ENCODE measurements at regions not wholly inside any gene's neighbourhood (a gene's known extent, or its start where the extent isn't known, plus 50 kb on each side); places are given as distances from the start of the nearest gene placed in this dataset.

DNA sequence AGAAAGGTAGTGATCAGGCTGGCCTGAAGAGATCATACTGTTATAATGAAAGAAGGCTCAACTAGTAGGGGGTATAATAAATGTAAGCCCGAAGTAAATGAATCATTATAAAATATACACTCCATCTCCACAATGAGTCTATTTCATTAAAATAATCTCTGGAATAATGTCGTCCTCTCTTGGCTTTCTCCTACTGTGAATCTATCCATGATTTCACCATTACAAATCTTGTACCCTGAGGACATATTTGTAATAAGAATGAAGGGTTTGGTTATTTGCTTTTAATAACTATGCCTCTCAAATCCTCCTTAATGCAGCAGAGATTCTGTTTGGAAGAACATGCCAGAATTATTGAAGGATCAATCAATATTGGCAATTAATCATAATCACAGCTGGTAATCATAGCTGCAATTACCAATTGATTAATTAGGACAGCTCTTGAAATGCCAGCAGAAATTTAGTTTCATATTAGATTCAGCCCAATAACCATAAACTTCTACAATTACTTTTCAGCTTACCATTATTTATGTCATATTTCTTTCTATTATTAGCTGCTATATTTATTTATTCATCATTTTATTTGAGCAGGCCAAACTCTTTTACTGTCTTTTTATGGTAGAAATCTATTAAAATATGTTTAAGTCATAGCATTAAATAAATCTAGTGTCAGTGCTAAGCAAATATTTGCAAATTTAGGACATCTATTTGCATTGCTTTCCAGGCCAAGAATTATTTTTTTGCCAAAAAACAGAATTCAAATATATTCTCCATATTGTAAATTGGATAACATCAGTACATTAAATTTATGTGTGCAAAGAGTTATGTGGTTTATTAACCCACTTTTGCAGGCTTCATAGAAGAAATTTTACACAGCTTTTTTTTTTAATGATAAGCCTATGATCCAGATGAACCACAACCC is 588.4 kb upstream of the LRRC4C start:
- TF ChIP-seq CTCF (IDR thresholded peaks at IDR 0.05 in 4 of 5, conservative IDR thresholded peaks at IDR 0.05 in 1 of 5) (no peak), POLR2A (IDR thresholded peaks at IDR 0.05) (no peak)
